Neural crest cell (in vitro differentiated cells): ENCODE measurements at regions not wholly inside any gene's neighbourhood (a gene's known extent, or its start where the extent isn't known, plus 50 kb on each side); places are given as distances from the start of the nearest gene placed in this dataset.

Experiments used
- DNase-seq: peaks from one replicate; pipeline ENCODE4 v3.0.0; 2021; ENCODE audit warnings: low read depth, mixed read lengths, low spot score
- H3K27ac Mint-ChIP-seq: one replicate; pipeline ENCODE4 v1.8.0; 2021; ENCODE audit warnings: mild to moderate bottlenecking, mixed read lengths; ENCODE audit not compliant: unreplicated experiment
- H3K27me3 Mint-ChIP-seq: 2 replicates; pipeline ENCODE4 v1.8.0; 2021; ENCODE audit warnings: low read depth, mild to moderate bottlenecking, mixed read lengths
- H3K36me3 Mint-ChIP-seq: 2 replicates; pipeline ENCODE4 v1.8.0; 2021; ENCODE audit warnings: low read depth, mild to moderate bottlenecking, mixed read lengths
- H3K4me1 Mint-ChIP-seq: 2 replicates; pipeline ENCODE4 v1.8.0; 2021; ENCODE audit warnings: mixed read lengths
- H3K4me3 Mint-ChIP-seq: one replicate; pipeline ENCODE4 v1.8.0; 2021; ENCODE audit warnings: mild to moderate bottlenecking, mixed read lengths
- H3K9me3 Mint-ChIP-seq: 2 replicates; pipeline ENCODE4 v1.8.0; 2021; ENCODE audit warnings: mixed read lengths
- TF ChIP-seq, protein P1 (sequence below): fragments of 200-600 bp; sonication (generic); conservative IDR thresholded peaks from 2 replicates; pipeline ENCODE4 v1.5.0; 2021; ENCODE audit warnings: antibody characterized with exemption, mild to moderate bottlenecking

DNA sequence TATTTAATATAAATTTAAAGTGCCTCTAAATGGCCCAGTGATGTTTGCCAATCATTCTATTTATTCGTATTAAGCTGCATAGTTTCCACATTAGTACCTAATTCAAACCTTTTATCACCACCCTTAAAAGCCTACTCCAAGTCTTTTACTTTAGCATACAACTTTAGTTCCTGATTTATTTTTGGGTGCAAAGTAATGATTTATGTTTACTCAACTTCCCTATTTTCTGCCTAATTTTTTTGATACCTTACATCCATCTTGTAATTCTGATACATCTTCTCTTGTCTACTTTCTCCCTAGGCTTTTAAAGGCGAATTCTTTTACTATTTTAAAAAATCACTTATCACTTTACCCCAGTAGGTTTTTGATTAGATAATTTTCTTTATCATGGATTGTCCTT is 2651.1 kb upstream of the PCDH20 start:
- no peak for DNase-seq
- Mint-ChIP-seq H3K36me3 (no peaks in the 10 kb centered on the region), H3K4me3 (no peak overlapping the region), H3K27ac (no peak overlapping the region), H3K9me3 (peaks cover under 1% of the 10 kb centered on the region), H3K27me3 (no peaks in the 10 kb centered on the region), H3K4me1 (no peaks in the 10 kb centered on the region)
- TF ChIP-seq, protein P1, sequence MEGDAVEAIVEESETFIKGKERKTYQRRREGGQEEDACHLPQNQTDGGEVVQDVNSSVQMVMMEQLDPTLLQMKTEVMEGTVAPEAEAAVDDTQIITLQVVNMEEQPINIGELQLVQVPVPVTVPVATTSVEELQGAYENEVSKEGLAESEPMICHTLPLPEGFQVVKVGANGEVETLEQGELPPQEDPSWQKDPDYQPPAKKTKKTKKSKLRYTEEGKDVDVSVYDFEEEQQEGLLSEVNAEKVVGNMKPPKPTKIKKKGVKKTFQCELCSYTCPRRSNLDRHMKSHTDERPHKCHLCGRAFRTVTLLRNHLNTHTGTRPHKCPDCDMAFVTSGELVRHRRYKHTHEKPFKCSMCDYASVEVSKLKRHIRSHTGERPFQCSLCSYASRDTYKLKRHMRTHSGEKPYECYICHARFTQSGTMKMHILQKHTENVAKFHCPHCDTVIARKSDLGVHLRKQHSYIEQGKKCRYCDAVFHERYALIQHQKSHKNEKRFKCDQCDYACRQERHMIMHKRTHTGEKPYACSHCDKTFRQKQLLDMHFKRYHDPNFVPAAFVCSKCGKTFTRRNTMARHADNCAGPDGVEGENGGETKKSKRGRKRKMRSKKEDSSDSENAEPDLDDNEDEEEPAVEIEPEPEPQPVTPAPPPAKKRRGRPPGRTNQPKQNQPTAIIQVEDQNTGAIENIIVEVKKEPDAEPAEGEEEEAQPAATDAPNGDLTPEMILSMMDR = no peak

DNA sequence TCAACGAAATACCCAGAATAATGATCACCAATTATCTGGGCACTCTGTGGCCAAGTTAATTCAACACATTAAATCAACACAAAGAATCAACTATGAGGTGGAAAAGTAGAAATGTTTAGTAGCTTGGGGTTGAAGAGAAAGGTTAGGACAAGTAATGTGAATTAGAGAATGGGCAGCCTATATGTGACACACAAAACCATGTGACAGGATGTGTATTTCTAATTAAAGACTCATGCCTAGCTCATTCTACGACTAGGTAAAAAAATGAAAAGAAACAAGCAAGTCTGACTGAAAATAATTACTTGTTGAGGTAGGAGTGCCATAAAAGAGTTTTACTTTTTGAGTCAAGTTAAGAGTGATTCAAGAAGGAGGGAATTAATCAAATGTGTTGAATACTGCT is 2646.0 kb upstream of the PCDH20 start:
- Mint-ChIP-seq H3K4me1 (no peaks in the 10 kb centered on the region), H3K36me3 (no peaks in the 10 kb centered on the region), H3K9me3 (peaks cover 6% of the 10 kb centered on the region), H3K27me3 (no peaks in the 10 kb centered on the region), H3K27ac (no peak overlapping the region), H3K4me3 (no peak overlapping the region)
- no peak for DNase-seq
- TF ChIP-seq, protein P1 = no peak

DNA sequence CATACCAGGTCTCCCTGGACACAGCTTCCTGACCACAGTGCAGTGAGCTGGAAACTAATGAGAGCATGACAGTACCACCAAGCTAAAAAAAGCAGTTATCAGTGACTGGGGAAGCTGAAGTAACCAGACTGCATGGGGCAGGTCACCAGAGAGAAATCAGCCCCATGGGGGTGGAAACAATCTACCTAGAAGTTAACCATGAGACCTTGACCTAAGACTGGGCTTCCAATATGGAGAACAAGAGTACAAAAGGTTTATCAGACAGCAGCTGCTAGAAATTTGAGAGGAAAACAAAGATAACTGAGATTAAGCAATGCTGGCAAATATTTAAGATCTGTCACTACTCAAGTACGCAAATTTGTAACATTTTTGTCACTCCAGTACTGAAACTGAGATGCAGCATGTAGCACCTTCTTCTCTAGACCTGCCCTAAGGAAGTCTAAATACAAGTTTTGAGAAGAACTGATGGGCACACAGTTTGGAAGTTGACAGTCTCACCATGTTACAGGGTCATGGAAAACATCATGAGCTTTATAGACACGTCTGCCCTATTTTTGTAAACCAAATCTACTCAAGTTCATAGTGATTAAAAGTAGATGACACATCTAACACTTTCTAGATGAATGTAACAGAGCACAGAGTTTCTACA is 2641.8 kb upstream of the PCDH20 start:
- peaks cover 6% of the 10 kb centered on the region for H3K9me3 Mint-ChIP-seq
- DNase-seq = no peak
- TF ChIP-seq, protein P1 = no peak
- H3K27ac Mint-ChIP-seq = no peak overlapping the region
- no peaks in the 10 kb centered on the region for H3K27me3 Mint-ChIP-seq
- no peaks in the 10 kb centered on the region for H3K36me3 Mint-ChIP-seq
- no peaks in the 10 kb centered on the region for H3K4me1 Mint-ChIP-seq
- no peak overlapping the region for H3K4me3 Mint-ChIP-seq

DNA sequence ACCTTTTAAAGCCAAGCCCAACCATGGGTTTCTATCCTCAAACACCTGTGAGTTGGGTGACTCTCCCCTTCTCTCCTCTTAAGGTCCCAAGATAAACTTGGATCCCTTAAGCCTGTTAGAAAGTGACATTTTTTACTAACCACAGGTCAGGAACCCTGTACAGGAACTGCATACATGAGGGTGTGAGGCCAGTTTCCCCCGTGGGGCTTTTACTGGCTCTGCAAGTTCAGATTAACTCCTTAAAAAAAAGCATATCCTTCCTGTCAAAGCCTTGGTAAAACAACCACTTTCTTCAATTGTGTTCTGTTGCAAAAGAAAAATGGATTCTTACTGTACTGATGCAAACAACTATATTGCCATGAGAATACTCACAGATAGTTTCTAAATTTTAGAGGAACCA is 2638.7 kb upstream of the PCDH20 start:
- H3K27ac Mint-ChIP-seq = no peak overlapping the region
- no peaks in the 10 kb centered on the region for H3K4me1 Mint-ChIP-seq
- H3K4me3 Mint-ChIP-seq = no peak overlapping the region
- no peaks in the 10 kb centered on the region for H3K27me3 Mint-ChIP-seq
- H3K36me3 Mint-ChIP-seq = no peaks in the 10 kb centered on the region
- peaks cover 7% of the 10 kb centered on the region for H3K9me3 Mint-ChIP-seq
- DNase-seq = no peak
- TF ChIP-seq, protein P1 = no peak

DNA sequence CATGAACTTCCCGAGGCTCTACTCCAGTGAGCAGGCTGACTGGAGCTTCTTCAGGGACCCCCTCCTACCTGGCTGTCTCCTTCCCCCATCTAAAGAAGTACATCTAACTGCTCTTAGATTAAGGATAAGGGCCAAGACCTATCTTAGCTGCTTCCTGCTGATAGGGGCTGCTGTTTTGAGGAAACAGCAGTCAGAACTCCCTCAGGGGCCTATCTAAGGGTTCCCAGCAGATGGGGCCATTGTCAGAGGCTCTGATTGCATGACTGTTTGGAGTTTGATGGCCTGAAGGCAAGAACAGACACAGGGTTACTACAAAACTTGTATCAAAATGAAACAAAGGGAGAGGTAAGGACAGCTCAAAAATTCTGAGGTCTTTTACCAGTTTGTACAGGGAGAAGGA is 2636.9 kb upstream of the PCDH20 start:
- no peaks in the 10 kb centered on the region for H3K27me3 Mint-ChIP-seq
- TF ChIP-seq, protein P1 = no peak
- no peak overlapping the region for H3K27ac Mint-ChIP-seq
- H3K9me3 Mint-ChIP-seq = peaks cover 6% of the 10 kb centered on the region
- DNase-seq = no peak
- no peak overlapping the region for H3K4me3 Mint-ChIP-seq
- H3K4me1 Mint-ChIP-seq = no peaks in the 10 kb centered on the region
- no peaks in the 10 kb centered on the region for H3K36me3 Mint-ChIP-seq
